Brain microvascular endothelial cell (primary cell): ENCODE measurements at regions not wholly inside any gene's neighbourhood (a gene's known extent, or its start where the extent isn't known, plus 50 kb on each side); places are given as distances from the start of the nearest gene placed in this dataset.

Source experiments
- DNase-seq: peaks from one replicate; pipeline ENCODE4 v3.0.0-alpha.2; 2020
- H3K27ac ChIP-seq: fragments of 250-450 bp; sonication (Bioruptor Pico); 2 replicates; pipeline ENCODE4 v1.5.1; 2020; ENCODE audit warnings: mild to moderate bottlenecking, moderate library complexity
- H3K27me3 ChIP-seq: fragments of 250-450 bp; sonication (Bioruptor Pico); replicated peaks from 2 replicates; pipeline ENCODE4 v1.5.1; 2020; ENCODE audit warnings: mild to moderate bottlenecking
- H3K36me3 ChIP-seq: fragments of 250-450 bp; sonication (Bioruptor Pico); replicated peaks from 2 replicates; pipeline ENCODE4 v1.5.1; 2020; ENCODE audit warnings: mild to moderate bottlenecking
- H3K4me3 ChIP-seq: 2 replicates; pipeline ENCODE4 v1.5.1; 2011; ENCODE audit warnings: low read depth, mild to moderate bottlenecking, control low read depth, low read length, moderate library complexity
- CTCF ChIP-seq: IDR thresholded peaks from 2 replicates; pipeline ENCODE4 v1.5.1; 2011; ENCODE audit warnings: low read depth, mild to moderate bottlenecking, moderate library complexity, low read length, control low read depth, inconsistent platforms; ENCODE audit errors: missing control alignments
- in situ Hi-C: cut with HindIII; loops from 2 replicates; pipeline ENCODE4 v1.10.0; 2017; ENCODE audit warnings: low sequenced_read_pairs, low pct_ligation_motif_present

GRCh38 chr20:22489626-22490286 lies 94.6 kb downstream of the FOXA2 start:
- in situ Hi-C loops, result no loop called here
- TF ChIP-seq CTCF, result no peak
- Histone ChIP-seq H3K27me3 (no peaks in the 10 kb centered on the region), H3K27ac (no peak overlapping the region), H3K4me3 (no peak overlapping the region), H3K36me3 (no peaks in the 10 kb centered on the region)
- no peak for DNase-seq

- no peak for TF ChIP-seq CTCF
- in situ Hi-C loops, result no loop called here
- no peak overlapping the region for H3K4me3 ChIP-seq
- H3K36me3 ChIP-seq, result no peaks in the 10 kb centered on the region
- no peak overlapping the region for H3K27ac ChIP-seq
- no peaks in the 10 kb centered on the region for H3K27me3 ChIP-seq
- no peak for DNase-seq
Observed at GRCh38 chr20:22480336-22480735, 104.0 kb downstream of the FOXA2 start.

GRCh38 chr20:22475662-22476061 lies 108.7 kb downstream of the FOXA2 start:
- Histone ChIP-seq H3K27me3 (no peaks in the 10 kb centered on the region), H3K36me3 (no peaks in the 10 kb centered on the region), H3K4me3 (no peak overlapping the region), H3K27ac (no peak overlapping the region)
- TF ChIP-seq CTCF, result no peak
- no peak for DNase-seq
- in situ Hi-C loops, result no loop called here

- TF ChIP-seq CTCF, result no peak
- in situ Hi-C loops, result no loop called here
- Histone ChIP-seq H3K27ac (no peak overlapping the region), H3K36me3 (no peaks in the 10 kb centered on the region), H3K4me3 (no peak overlapping the region), H3K27me3 (no peaks in the 10 kb centered on the region)
- DNase-seq, result no peak
Observed at GRCh38 chr20:22474224-22474623, 110.1 kb downstream of the FOXA2 start.

- no peak overlapping the region for H3K27ac ChIP-seq
- H3K4me3 ChIP-seq, result no peak overlapping the region
- in situ Hi-C loops, result no loop called here
- TF ChIP-seq CTCF, result no peak
- H3K27me3 ChIP-seq, result no peaks in the 10 kb centered on the region
- DNase-seq, result no peak
- no peaks in the 10 kb centered on the region for H3K36me3 ChIP-seq
Observed at GRCh38 chr20:22473293-22473692, 111.1 kb downstream of the FOXA2 start.
